ENCODE measurements at regions not wholly inside any gene's neighbourhood (a gene's known extent, or its start where the extent isn't known, plus 50 kb on each side); places are given as distances from the start of the nearest gene placed in this dataset.

- Histone ChIP-seq H3K4me3 (no peak overlapping the region), H3K4me1 (no peaks in the 10 kb centered on the region), H3K9me3 (no peaks in the 10 kb centered on the region), H3K27me3 (no peaks in the 10 kb centered on the region), H3K27ac (no peak overlapping the region), H3K36me3 (no peaks in the 10 kb centered on the region)
- no peak for DNase-seq
- no peak for TF ChIP-seq CTCF (IDR thresholded peaks at IDR 0.05)
- no peak for TF ChIP-seq POLR2A (IDR thresholded peaks at IDR 0.05)
- no peak for ATAC-seq
- 86 to 100% (median 92%) methylated on average over 2 of the region's 2 CpGs for WGBS, 4 donors
- intact Hi-C loops (cut with DNase I) = no loop called here
These were observed 547.6 kb downstream of the NR2F2 start for GRCh38 chr15:96878129-96878528.

GRCh38 chr15:96882121-96882772, 551.7 kb downstream of the NR2F2 start:
- DNase-seq (no peak), ATAC-seq (no peak)
- intact Hi-C loops (cut with DNase I) = loop anchor here in 1 of 10 donors (10.0 kb wide), 1 partner anchor 527 kb away; no protein-coding TSS in a partner anchor
- TF ChIP-seq CTCF (IDR thresholded peaks at IDR 0.05) (no peak), POLR2A (IDR thresholded peaks at IDR 0.05) (no peak)
- 79 to 87% (median 80%) methylated on average over 4 of the region's 4 CpGs for WGBS, 4 donors
- Histone ChIP-seq H3K9me3 (no peaks in the 10 kb centered on the region), H3K4me1 (no peaks in the 10 kb centered on the region), H3K27me3 (no peaks in the 10 kb centered on the region), H3K27ac (no peak overlapping the region), H3K4me3 (no peak overlapping the region), H3K36me3 (no peaks in the 10 kb centered on the region)

- Histone ChIP-seq H3K36me3 (no peaks in the 10 kb centered on the region), H3K27me3 (peaks cover 0 to 3% (median 0%) of the 10 kb centered on the region in 9 donors), H3K27ac (no peak overlapping the region), H3K4me1 (peaks cover 0 to 4% (median 0%) of the 10 kb centered on the region in 12 donors), H3K4me3 (no peak overlapping the region), H3K9me3 (no peaks in the 10 kb centered on the region)
- DNase-seq = no peak
- TF ChIP-seq POLR2A (IDR thresholded peaks at IDR 0.05) = no peak
- no peak for TF ChIP-seq CTCF (IDR thresholded peaks at IDR 0.05)
- ATAC-seq = no peak
- intact Hi-C loops (cut with DNase I) = loop anchor here in 1 of 10 donors (10.0 kb wide), 1 partner anchor 533 kb away; no protein-coding TSS in a partner anchor
- 67 to 79% (median 78%) methylated on average over 1 of the region's 1 CpG for WGBS, 4 donors
These were observed 557.2 kb downstream of the NR2F2 start for GRCh38 chr15:96887730-96888129.

GRCh38 chr15:96888764-96889163, 558.3 kb downstream of the NR2F2 start:
- WGBS, 4 donors = 84 to 91% (median 89%) methylated on average over 1 of the region's 1 CpG

More at GRCh38 chr15:96888764-96889163, 558.3 kb downstream of the NR2F2 start:
- no peaks in the 10 kb centered on the region for H3K36me3 ChIP-seq
- peaks cover 0 to 3% (median 0%) of the 10 kb centered on the region in 9 donors for H3K27me3 ChIP-seq
- TF ChIP-seq POLR2A (IDR thresholded peaks at IDR 0.05) = no peak
- no peak for TF ChIP-seq CTCF (IDR thresholded peaks at IDR 0.05)
- DNase-seq = no peak
- no peaks in the 10 kb centered on the region for H3K9me3 ChIP-seq
- intact Hi-C loops (cut with DNase I) = loop anchor here in 1 of 10 donors (10.0 kb wide), 1 partner anchor 534 kb away; no protein-coding TSS in a partner anchor
- no peak for ATAC-seq
- H3K4me1 ChIP-seq = peaks cover 0 to 4% (median 0%) of the 10 kb centered on the region in 12 donors
- H3K27ac ChIP-seq = no peak overlapping the region
- no peak overlapping the region for H3K4me3 ChIP-seq

Measured in heart left ventricle (tissue), 16 donors.